ENCODE measurements at regions not wholly inside any gene's neighbourhood (a gene's known extent, or its start where the extent isn't known, plus 50 kb on each side); places are given as distances from the start of the nearest gene placed in this dataset.

GRCh38 chr18:60872434-60872833 is 460.8 kb upstream of the CDH20 start:
- intact Hi-C loops (cut with DNase I, micrococcal nuclease) = no loop called here
- TF ChIP-seq CTCF (IDR thresholded peaks at IDR 0.05) = no peak
- DNase-seq = no peak
- H3K9me3 ChIP-seq = no peaks in the 10 kb centered on the region
- no peaks in the 10 kb centered on the region for H3K36me3 ChIP-seq (ENCODE audit: low read depth)
- H3K4me3 ChIP-seq = no peak overlapping the region
- no peak for ATAC-seq
- H3K4me1 ChIP-seq (ENCODE audit: low read depth) = no peaks in the 10 kb centered on the region

- H3K36me3 ChIP-seq (ENCODE audit: low read depth) = no peaks in the 10 kb centered on the region
- no peak for ATAC-seq
- intact Hi-C loops (cut with DNase I, micrococcal nuclease) = no loop called here
- no peak for DNase-seq
- TF ChIP-seq CTCF (IDR thresholded peaks at IDR 0.05) = no peak
- no peaks in the 10 kb centered on the region for H3K9me3 ChIP-seq
- H3K4me3 ChIP-seq = no peak overlapping the region
- no peaks in the 10 kb centered on the region for H3K4me1 ChIP-seq (ENCODE audit: low read depth)
These were observed 459.5 kb upstream of the CDH20 start for GRCh38 chr18:60873708-60874107.

GRCh38 chr18:60875957-60876507 is 457.2 kb upstream of the CDH20 start:
- ATAC-seq = no peak
- Histone ChIP-seq H3K36me3 (ENCODE audit: low read depth) (no peaks in the 10 kb centered on the region), H3K9me3 (no peaks in the 10 kb centered on the region), H3K4me3 (no peak overlapping the region), H3K4me1 (ENCODE audit: low read depth) (no peaks in the 10 kb centered on the region)
- TF ChIP-seq CTCF (IDR thresholded peaks at IDR 0.05) = no peak
- no peak for DNase-seq
- intact Hi-C loops (cut with DNase I, micrococcal nuclease) = no loop called here

GRCh38 chr18:60880184-60880583 is 453.0 kb upstream of the CDH20 start:
- ATAC-seq (no peak), DNase-seq (no peak)
- H3K4me3 ChIP-seq = no peak overlapping the region
- no peak for TF ChIP-seq CTCF (IDR thresholded peaks at IDR 0.05)
- no peaks in the 10 kb centered on the region for H3K36me3 ChIP-seq (ENCODE audit: low read depth)
- intact Hi-C loops (cut with DNase I, micrococcal nuclease) = no loop called here
- no peaks in the 10 kb centered on the region for H3K9me3 ChIP-seq
- H3K4me1 ChIP-seq (ENCODE audit: low read depth) = no peaks in the 10 kb centered on the region

- no peaks in the 10 kb centered on the region for H3K36me3 ChIP-seq (ENCODE audit: low read depth)
- no peak overlapping the region for H3K4me3 ChIP-seq
- no peaks in the 10 kb centered on the region for H3K4me1 ChIP-seq (ENCODE audit: low read depth)
- H3K9me3 ChIP-seq = no peaks in the 10 kb centered on the region
- intact Hi-C loops (cut with DNase I, micrococcal nuclease) = no loop called here
- TF ChIP-seq CTCF (IDR thresholded peaks at IDR 0.05) = no peak
- ATAC-seq = no peak
- no peak for DNase-seq
These were observed 449.6 kb upstream of the CDH20 start for GRCh38 chr18:60883587-60883986.

- Histone ChIP-seq H3K9me3 (no peaks in the 10 kb centered on the region), H3K36me3 (ENCODE audit: low read depth) (no peaks in the 10 kb centered on the region), H3K4me1 (ENCODE audit: low read depth) (no peaks in the 10 kb centered on the region), H3K4me3 (no peak overlapping the region)
- ATAC-seq (no peak), DNase-seq (no peak)
- intact Hi-C loops (cut with DNase I, micrococcal nuclease) = no loop called here
- no peak for TF ChIP-seq CTCF (IDR thresholded peaks at IDR 0.05)
These were observed 445.1 kb upstream of the CDH20 start for GRCh38 chr18:60888071-60888624.

All from mucosa of descending colon (tissue), 3 donors.